Progenitor cell of endocrine pancreas (in vitro differentiated cells): ENCODE measurements at regions not wholly inside any gene's neighbourhood (a gene's known extent, or its start where the extent isn't known, plus 50 kb on each side); places are given as distances from the start of the nearest gene placed in this dataset.

Experiments
- DNase-seq: peaks from one replicate; pipeline ENCODE4 v3.0.0; 2021; ENCODE audit warnings: low spot score; ENCODE audit not compliant: unreplicated experiment
- H3K27ac Mint-ChIP-seq: 2 replicates; pipeline ENCODE4 v1.8.0; 2021; ENCODE audit warnings: mild to moderate bottlenecking, moderate library complexity, mixed read lengths
- H3K27me3 Mint-ChIP-seq: 2 replicates; pipeline ENCODE4 v1.8.0; 2021; ENCODE audit warnings: mixed read lengths
- H3K36me3 Mint-ChIP-seq: 2 replicates; pipeline ENCODE4 v1.8.0; 2022; ENCODE audit warnings: mixed read lengths; ENCODE audit not compliant: insufficient read depth
- H3K4me1 Mint-ChIP-seq: 2 replicates; pipeline ENCODE4 v1.8.0; 2021; ENCODE audit warnings: low read depth, mixed read lengths
- H3K4me3 Mint-ChIP-seq: 2 replicates; pipeline ENCODE4 v1.8.0; 2021; ENCODE audit warnings: low read depth, mild to moderate bottlenecking, moderate library complexity, mixed read lengths
- H3K9me3 Mint-ChIP-seq: 2 replicates; pipeline ENCODE4 v1.8.0; 2021; ENCODE audit warnings: low read depth, mixed read lengths
- TF ChIP-seq, protein P1 (sequence below): fragments of 200-600 bp; sonication (generic); IDR thresholded peaks from one replicate; pipeline ENCODE4 v1.5.0; 2021; ENCODE audit warnings: antibody characterized with exemption, mild to moderate bottlenecking; ENCODE audit not compliant: unreplicated experiment

DNA sequence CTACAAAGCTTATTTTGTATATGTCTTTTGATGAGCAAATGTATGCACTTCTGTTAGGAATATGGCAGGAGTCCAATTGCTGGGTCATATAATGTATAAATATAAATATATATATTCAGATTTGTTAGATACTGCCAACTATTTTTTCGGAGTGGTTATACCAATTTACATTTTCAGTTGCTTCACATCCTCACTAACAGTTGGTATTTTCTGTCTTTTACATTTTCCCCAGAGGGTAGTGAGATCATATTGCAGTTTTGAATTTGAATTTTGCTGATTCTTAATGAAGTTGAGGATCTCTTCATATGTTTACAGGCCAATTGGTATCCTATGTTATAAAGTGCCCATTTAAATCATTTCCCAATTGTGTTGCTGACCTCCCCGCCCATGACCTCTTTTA, 139.0 kb upstream of the KCNMB2 start:
- Mint-ChIP-seq H3K9me3 (peaks cover 5% of the 10 kb centered on the region), H3K27me3 (no peaks in the 10 kb centered on the region), H3K4me1 (peaks cover 4% of the 10 kb centered on the region), H3K27ac (no peak overlapping the region), H3K36me3 (no peaks in the 10 kb centered on the region), H3K4me3 (no peak overlapping the region)
- DNase-seq = no peak
- TF ChIP-seq, protein P1, sequence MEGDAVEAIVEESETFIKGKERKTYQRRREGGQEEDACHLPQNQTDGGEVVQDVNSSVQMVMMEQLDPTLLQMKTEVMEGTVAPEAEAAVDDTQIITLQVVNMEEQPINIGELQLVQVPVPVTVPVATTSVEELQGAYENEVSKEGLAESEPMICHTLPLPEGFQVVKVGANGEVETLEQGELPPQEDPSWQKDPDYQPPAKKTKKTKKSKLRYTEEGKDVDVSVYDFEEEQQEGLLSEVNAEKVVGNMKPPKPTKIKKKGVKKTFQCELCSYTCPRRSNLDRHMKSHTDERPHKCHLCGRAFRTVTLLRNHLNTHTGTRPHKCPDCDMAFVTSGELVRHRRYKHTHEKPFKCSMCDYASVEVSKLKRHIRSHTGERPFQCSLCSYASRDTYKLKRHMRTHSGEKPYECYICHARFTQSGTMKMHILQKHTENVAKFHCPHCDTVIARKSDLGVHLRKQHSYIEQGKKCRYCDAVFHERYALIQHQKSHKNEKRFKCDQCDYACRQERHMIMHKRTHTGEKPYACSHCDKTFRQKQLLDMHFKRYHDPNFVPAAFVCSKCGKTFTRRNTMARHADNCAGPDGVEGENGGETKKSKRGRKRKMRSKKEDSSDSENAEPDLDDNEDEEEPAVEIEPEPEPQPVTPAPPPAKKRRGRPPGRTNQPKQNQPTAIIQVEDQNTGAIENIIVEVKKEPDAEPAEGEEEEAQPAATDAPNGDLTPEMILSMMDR = no peak

DNA sequence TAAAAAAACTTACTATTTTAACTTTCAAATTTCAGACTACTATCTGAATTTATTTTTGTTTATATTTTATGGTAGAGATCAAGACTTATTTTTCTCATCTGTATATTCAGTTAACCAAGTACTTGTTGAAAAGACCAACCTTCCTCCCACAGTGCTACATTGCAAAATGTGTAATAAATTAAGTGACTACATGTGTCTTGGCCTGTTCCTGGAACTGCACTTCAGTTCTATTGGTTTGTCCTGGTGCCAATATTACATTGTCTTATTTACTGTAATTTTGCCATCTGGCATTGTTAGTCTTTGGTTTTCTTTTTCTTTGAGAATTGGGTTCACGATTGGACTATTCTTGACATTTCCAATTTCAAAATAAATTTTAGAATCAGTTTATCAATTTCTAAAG, 138.4 kb upstream of the KCNMB2 start:
- Mint-ChIP-seq H3K27me3 (no peaks in the 10 kb centered on the region), H3K4me3 (no peak overlapping the region), H3K9me3 (peaks cover 5% of the 10 kb centered on the region), H3K4me1 (peaks cover 4% of the 10 kb centered on the region), H3K36me3 (no peaks in the 10 kb centered on the region), H3K27ac (no peak overlapping the region)
- no peak for DNase-seq
- TF ChIP-seq, protein P1 = no peak

DNA sequence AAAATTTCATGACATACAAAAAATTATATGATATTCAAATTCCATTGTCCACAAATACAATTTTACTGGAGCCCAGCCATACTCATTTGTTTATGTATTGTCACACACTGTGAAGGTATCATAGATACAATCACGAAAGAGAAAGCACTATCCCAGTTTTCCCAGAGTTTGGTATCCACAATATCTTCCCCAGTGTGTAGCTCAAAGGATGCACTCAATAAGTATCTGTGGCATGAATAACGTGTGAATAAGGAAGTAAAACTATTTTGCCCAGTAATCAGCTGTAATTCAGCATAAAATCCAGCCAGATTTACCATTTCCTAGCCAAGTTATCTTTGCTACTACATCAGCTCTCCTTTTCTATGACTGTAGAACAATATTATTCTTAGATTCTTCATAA, 131.3 kb upstream of the KCNMB2 start:
- H3K27me3 Mint-ChIP-seq = no peaks in the 10 kb centered on the region
- H3K27ac Mint-ChIP-seq = no peak overlapping the region
- DNase-seq = no peak
- H3K4me3 Mint-ChIP-seq = no peak overlapping the region
- TF ChIP-seq, protein P1 = no peak
- peaks cover 13% of the 10 kb centered on the region for H3K4me1 Mint-ChIP-seq
- no peaks in the 10 kb centered on the region for H3K36me3 Mint-ChIP-seq
- H3K9me3 Mint-ChIP-seq = peaks cover 4% of the 10 kb centered on the region

DNA sequence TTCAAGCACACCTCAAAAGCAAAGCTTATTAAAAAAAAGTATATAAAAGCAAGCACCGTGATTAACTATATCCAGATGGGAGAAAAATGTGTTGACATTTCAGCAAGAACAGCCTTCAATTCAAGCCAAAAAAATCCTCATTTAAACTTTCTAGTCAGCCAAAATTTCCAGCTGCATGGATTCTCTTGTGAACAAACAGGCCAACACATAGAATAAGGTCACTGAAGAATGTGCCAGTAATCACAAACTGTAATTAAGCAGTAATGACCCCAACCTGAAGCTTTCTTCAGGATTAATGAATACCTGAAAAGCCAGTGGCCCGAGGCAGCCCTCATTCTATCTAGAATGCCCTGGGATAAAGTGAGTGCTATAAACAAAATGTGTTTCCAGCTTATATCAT, 130.7 kb upstream of the KCNMB2 start:
- Mint-ChIP-seq H3K4me1 (peaks cover 13% of the 10 kb centered on the region), H3K36me3 (no peaks in the 10 kb centered on the region), H3K4me3 (no peak overlapping the region), H3K27me3 (no peaks in the 10 kb centered on the region), H3K27ac (no peak overlapping the region), H3K9me3 (no peaks in the 10 kb centered on the region)
- no peak for DNase-seq
- TF ChIP-seq, protein P1 = no peak

DNA sequence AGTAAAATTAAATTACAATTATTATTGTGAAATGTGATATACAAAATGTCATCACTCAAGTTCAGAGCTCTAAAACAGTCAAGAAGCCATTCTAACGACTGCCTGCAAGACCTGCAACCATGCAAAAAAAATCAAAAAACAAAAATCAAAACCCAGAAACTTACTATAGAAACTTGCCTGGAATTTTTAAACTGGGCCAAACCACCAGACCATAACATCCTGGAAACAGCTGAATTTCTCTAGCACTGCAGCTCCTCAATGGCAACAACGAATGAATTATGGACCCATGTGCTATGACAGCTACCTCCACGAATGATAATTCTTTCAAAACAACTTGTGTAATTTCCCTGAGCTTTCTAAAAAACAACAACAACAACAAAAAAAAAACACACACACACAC, 130.0 kb upstream of the KCNMB2 start:
- TF ChIP-seq, protein P1 = no peak
- Mint-ChIP-seq H3K4me3 (no peak overlapping the region), H3K27ac (no peak overlapping the region), H3K9me3 (no peaks in the 10 kb centered on the region), H3K36me3 (no peaks in the 10 kb centered on the region), H3K27me3 (no peaks in the 10 kb centered on the region), H3K4me1 (peaks cover 10% of the 10 kb centered on the region)
- no peak for DNase-seq

DNA sequence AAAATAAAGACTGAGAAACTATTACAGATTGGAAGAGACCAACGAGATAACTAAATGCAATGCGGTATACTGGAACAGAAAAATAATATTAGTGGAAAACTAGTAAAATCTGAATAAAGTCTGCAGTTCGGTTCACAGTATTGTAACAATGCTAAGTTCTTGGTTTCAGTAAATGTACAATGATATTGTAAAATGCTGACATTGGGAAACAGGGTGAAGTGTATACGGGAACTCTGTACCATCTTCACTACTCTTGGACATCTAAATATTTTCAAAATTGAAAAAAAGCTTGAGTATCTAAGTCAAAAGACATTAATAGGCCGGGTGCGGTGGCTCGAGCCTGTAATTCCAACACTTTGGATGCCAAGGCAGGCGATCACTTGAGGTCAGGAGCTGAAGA, 120.9 kb upstream of the KCNMB2 start:
- TF ChIP-seq, protein P1 = no peak
- Mint-ChIP-seq H3K27ac (no peak overlapping the region), H3K36me3 (no peaks in the 10 kb centered on the region), H3K27me3 (no peaks in the 10 kb centered on the region), H3K9me3 (peaks cover 7% of the 10 kb centered on the region), H3K4me3 (no peak overlapping the region), H3K4me1 (peaks cover 7% of the 10 kb centered on the region)
- no peak for DNase-seq
